Colonic mucosa (tissue), 4 donors: ENCODE measurements at regions not wholly inside any gene's neighbourhood (a gene's known extent, or its start where the extent isn't known, plus 50 kb on each side); places are given as distances from the start of the nearest gene placed in this dataset.

ENCODE experiments used
- DNase-seq: peaks from one replicate; pipeline ENCODE4 v3.0.0-alpha.2; 2020
- H3K27ac ChIP-seq: fragments of 200-600 bp; one replicate; pipeline ENCODE4 v1.8.0; 2021
- H3K27me3 ChIP-seq: fragments of 200-600 bp; one replicate; pipeline ENCODE4 v1.8.0; 2021
- H3K36me3 ChIP-seq: fragments of 200-600 bp; one replicate; pipeline ENCODE4 v1.8.0; 2021
- H3K4me1 ChIP-seq: fragments of 200-600 bp; one replicate; pipeline ENCODE4 v1.8.0; 2021; ENCODE audit warnings: mild to moderate bottlenecking
- H3K4me3 ChIP-seq: fragments of 200-600 bp; one replicate; pipeline ENCODE4 v1.8.0; 2021
- H3K9ac ChIP-seq, 2 donors: one replicate each; pipeline ENCODE4 v1.7.0; 2013; ENCODE audit warnings: control low read depth in 2 of 2, low read depth in 2 of 2, low read length in 2 of 2
- H3K9me3 ChIP-seq: fragments of 200-600 bp; one replicate; pipeline ENCODE4 v1.8.0; 2021
- intact Hi-C: fragments of 100-400 bp; cut with DNase I; formaldehyde crosslinking; loops from one replicate; pipeline ENCODE4 v1.14.1; 2022
- TF ChIP-seq, protein P1 (sequence below): fragments of 200-600 bp; IDR thresholded peaks from one replicate; pipeline ENCODE4 v1.8.0; 2022; ENCODE audit warnings: antibody characterized with exemption, mild to moderate bottlenecking
- donor health status: healthy.
- donor health status: DM: no; HTN: no; CAD: no.
- donor health status: DM: no; HTN: no; CAD: no.

- intact Hi-C loops: no loop called here
- no peak overlapping the region for H3K9ac ChIP-seq
- no peaks in the 10 kb centered on the region for H3K36me3 ChIP-seq
- TF ChIP-seq, protein P1, sequence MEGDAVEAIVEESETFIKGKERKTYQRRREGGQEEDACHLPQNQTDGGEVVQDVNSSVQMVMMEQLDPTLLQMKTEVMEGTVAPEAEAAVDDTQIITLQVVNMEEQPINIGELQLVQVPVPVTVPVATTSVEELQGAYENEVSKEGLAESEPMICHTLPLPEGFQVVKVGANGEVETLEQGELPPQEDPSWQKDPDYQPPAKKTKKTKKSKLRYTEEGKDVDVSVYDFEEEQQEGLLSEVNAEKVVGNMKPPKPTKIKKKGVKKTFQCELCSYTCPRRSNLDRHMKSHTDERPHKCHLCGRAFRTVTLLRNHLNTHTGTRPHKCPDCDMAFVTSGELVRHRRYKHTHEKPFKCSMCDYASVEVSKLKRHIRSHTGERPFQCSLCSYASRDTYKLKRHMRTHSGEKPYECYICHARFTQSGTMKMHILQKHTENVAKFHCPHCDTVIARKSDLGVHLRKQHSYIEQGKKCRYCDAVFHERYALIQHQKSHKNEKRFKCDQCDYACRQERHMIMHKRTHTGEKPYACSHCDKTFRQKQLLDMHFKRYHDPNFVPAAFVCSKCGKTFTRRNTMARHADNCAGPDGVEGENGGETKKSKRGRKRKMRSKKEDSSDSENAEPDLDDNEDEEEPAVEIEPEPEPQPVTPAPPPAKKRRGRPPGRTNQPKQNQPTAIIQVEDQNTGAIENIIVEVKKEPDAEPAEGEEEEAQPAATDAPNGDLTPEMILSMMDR: no peak
- no peaks in the 10 kb centered on the region for H3K4me1 ChIP-seq
- DNase-seq: no peak
- no peaks in the 10 kb centered on the region for H3K27me3 ChIP-seq
- H3K9me3 ChIP-seq: no peaks in the 10 kb centered on the region
- no peak overlapping the region for H3K27ac ChIP-seq
- no peak overlapping the region for H3K4me3 ChIP-seq
These were observed 433.8 kb upstream of the NOX3 start for GRCh38 chr6:155889410-155889809.

DNA sequence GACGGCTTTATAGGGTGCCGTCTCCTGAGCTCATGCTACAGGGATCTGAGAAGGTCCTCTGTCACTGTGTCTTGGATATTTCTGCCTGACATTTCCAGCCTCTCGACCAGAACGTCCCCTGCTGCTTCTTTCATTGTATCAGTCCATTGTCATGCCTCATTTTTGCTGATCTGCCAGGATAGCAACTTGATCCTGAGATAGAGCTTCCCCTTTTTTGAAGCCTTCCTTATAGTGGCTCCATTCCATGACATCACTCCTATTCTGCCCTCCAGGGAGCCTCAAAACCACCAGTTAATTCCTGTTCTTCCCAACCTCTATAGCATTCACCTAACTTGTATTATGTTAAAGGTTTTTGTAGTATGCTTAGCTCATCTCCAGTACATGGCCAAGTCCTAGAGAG is 431.8 kb upstream of the NOX3 start:
- no peak for DNase-seq
- H3K27ac ChIP-seq: no peak overlapping the region
- H3K4me3 ChIP-seq: no peak overlapping the region
- H3K36me3 ChIP-seq: no peaks in the 10 kb centered on the region
- H3K27me3 ChIP-seq: no peaks in the 10 kb centered on the region
- TF ChIP-seq, protein P1: no peak
- H3K9ac ChIP-seq: no peak overlapping the region
- H3K4me1 ChIP-seq: no peaks in the 10 kb centered on the region
- intact Hi-C loops: no loop called here
- no peaks in the 10 kb centered on the region for H3K9me3 ChIP-seq

DNA sequence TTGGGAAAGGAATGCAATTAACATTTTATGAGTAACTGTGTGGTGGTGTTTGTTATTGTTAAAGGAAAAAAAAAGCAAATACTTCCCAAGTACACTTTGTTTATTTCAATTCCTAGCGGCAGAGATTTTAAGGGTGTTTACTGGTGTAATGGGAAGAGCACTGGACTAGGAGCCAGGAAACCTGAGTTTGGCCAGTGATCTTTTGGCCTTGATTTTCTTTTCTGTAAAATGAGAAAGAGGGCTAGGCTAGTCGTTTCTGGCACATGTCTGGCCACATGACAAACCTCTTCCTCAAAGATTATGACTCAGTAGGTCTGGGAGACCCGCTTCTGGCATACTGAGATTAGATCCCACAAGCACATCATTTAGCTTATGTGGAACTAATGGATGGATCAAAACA is 428.1 kb upstream of the NOX3 start:
- Histone ChIP-seq H3K27me3 (no peaks in the 10 kb centered on the region), H3K27ac (no peak overlapping the region), H3K4me1 (no peaks in the 10 kb centered on the region), H3K4me3 (no peak overlapping the region), H3K36me3 (no peaks in the 10 kb centered on the region), H3K9me3 (no peaks in the 10 kb centered on the region), H3K9ac (no peak overlapping the region)
- DNase-seq: no peak
- intact Hi-C loops: no loop called here
- TF ChIP-seq, protein P1: no peak

DNA sequence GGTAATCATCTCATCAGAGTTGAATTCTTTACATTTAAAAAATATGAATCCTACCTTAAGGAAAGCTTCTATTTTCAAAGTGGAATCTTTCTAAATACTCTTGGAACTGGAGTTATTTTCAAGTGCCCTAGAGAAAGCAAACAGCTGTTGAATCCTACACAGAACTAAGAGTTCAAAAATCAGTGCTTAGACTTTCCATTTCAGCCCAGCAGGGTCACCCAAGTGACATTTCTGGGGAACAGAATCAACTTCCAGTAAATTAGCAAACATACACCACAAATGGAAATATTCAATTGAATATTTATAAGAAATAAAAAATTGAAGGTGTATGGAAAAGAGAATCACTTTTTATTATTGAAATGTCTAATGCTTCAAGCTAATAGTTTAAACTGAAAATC is 427.7 kb upstream of the NOX3 start:
- intact Hi-C loops: no loop called here
- no peaks in the 10 kb centered on the region for H3K4me1 ChIP-seq
- H3K36me3 ChIP-seq: no peaks in the 10 kb centered on the region
- H3K27ac ChIP-seq: no peak overlapping the region
- TF ChIP-seq, protein P1: no peak
- H3K4me3 ChIP-seq: no peak overlapping the region
- no peak overlapping the region for H3K9ac ChIP-seq
- H3K27me3 ChIP-seq: no peaks in the 10 kb centered on the region
- no peak for DNase-seq
- no peaks in the 10 kb centered on the region for H3K9me3 ChIP-seq

DNA sequence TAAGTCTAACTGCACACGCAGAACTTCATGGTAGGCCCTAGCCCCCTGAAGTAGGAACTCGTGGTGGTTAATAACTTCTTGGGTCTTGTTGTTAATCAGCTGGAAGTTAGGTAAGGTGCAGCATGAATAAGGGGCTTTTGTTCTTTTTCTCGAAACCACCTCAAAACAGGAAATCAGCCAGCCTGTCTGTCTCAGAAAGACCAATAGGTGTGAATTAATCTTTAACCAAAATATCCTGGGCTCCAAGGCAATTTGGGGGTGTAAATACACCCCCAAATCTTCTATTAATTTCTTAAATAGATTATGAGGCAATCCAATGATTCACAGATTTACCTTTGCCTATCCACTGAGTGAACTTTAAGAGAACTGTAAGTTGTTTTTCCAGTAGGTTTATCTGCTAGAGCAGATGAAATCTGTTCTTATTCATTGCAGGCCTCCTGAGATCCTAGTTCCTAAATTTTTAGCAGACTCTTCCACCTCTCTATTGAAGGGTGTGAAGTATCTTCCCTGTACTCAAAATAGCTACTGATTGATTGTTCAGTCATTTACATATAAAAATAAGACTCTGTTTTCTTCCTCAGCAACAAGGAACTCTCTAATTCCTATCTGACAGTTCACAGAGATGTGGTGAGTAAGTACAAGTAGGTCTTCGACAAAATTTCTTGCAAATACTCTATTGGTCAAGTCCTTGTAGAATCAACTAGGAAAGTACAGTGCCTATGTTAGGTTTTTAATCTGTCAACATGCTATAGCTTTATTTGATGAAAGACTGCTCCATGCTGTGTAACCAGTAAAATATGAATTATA is 427.1 kb upstream of the NOX3 start:
- TF ChIP-seq, protein P1: no peak
- no peaks in the 10 kb centered on the region for H3K36me3 ChIP-seq
- no peak for DNase-seq
- intact Hi-C loops: no loop called here
- H3K4me3 ChIP-seq: no peak overlapping the region
- H3K27ac ChIP-seq: no peak overlapping the region
- H3K27me3 ChIP-seq: no peaks in the 10 kb centered on the region
- H3K4me1 ChIP-seq: no peaks in the 10 kb centered on the region
- no peaks in the 10 kb centered on the region for H3K9me3 ChIP-seq
- H3K9ac ChIP-seq: no peak overlapping the region
